HG03066 (cell line): ENCODE measurements at regions not wholly inside any gene's neighbourhood (a gene's known extent, or its start where the extent isn't known, plus 50 kb on each side); places are given as distances from the start of the nearest gene placed in this dataset.
A peak's percentile ranks its signal among the peaks of the same experiment; 100 is the strongest.

Source experiments
- ATAC-seq: cut with Tn5 transposase; IDR thresholded peaks from one replicate; pipeline ENCODE4 v1.9.1; 2021; ENCODE audit warnings: low read depth; ENCODE audit not compliant: unreplicated experiment

DNA sequence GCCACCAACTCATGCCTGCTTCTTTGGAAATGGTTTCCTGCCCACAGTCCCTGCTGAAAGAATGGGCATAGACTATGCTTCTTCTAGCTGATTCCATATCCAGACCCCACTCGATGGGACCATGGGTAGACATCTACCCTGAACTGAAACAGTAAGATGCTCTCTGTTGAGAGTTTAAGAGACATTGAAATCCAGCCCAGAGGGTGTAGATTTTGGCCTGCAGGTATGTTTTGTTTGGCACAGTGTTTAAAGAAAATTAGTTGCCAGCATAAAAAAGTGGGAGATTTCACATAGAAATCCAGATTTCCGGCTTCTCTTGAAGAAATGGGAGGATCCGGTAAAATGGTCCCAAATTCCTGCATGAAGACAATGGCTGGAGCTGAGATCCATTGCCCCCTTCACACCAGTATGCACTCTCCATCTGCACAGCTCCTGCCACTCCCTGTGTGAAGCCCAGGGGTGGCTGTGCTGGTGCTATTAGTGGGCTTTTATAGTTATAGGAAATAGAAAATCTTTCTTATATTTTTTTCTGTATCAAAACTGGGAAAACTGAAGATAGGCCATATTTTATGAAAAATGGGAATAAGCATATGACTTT, 218.1 kb downstream of the PTEN start:
- ATAC-seq, result no peak

DNA sequence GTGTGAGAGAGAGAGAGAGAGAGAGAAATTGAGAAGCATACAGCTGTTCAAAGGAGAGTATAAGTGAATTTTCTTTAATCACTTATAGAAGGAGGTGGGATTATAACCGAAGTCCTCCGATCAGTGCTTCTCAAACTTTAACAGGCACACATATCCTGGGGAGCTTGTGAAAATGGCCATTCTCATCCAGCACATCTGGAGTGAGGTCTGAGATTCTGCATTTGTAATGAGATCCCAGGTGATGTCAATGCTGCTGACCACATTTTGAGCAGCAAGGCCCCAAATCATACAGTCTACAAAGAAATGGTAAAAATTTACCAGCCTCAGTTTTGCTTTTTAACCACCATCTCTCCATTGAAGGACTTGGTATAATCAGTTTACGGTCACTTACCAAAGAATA, 219.0 kb downstream of the PTEN start:
- peak; percentile 27 for ATAC-seq

DNA sequence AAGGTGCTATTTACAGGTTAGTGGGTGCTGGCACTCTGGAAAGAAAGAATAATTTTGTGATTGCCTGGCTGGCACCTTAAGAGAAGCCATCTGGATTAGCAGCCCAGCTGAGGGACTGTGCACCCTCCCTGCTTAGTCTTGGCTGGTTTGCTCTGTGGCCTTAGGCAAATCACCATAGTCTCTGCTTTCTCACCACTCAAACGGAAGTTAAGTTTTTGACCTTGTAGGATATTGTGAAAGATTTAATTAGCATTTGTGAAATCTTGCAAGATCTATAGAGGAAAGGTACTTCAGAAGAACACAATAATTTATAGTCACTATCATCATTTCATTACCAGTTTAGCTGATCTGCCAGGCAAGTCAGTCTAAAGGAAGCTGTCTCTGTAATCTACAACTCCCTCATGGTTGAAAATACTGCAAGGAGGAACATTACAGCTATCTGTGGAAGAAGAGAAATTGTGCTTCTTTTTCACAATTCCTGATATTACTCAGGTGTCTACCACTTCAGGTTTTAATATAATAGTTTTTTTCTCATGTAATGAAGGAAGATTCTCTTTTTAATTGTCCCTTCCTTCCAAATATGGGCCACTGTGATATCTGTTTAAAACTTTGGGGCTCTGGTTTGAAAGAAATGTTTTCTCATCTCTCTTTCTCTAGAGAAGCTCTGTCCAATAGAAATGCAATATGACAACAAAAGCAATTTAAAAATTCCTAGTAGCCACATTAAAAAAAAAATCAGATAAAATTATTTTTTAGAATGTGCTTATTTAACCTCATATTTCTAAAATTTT, 219.6 kb downstream of the PTEN start:
- ATAC-seq, result peak; percentile 71

DNA sequence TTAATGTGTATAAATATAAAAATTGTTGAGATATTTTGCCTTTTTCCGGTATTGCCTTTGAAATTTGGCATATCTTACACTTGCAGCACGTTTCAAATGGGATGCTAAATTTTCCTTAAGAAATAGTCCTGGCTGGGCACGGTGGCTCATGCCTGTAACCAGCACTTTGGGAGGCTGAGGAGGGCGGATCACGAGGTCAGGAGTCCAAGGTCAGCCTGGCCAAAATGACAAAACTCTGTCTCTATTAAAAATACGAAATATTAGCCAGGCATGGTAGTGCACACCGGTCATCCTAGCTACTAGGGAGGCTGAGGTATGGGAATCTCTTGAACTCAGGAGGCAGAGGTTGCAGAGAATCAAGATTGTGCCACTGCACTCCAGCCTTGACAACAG, 220.2 kb downstream of the PTEN start:
- no peak for ATAC-seq

DNA sequence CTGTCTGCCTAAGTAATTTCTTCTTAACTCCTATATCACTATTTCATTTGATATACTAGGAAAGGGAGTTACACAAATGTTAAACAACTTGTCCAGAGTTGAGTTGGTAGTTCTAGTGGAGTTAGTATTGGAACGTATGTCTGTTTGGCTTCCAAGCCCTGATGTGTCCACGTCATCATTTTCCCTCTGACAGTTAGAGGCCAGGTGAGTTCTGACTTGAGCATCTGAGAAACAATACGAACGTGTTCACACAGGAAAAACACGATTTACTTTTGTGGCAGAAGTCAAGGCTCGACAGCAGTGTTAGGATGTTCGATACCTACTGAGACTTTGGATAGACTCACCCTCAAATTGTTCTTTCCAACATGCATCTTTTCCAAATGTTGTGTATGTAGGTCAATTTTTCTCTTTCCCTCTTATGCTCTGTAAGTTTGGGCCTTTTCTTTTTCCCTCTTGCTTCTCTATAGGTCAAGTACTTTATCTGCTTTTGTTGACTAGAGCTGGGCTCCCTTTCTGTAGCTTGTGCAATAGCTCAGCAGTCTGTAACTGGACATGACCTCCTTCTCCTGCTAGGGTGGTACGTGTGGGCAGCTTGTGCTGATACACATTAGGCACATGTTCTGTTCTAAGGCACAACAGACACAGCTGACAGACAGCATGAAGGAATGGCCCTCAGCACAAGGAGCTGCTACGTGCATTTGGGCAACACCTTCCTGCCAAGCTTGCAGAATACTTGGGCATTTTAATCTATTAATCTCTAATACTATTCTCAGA, 222.9 kb downstream of the PTEN start:
- ATAC-seq, result no peak

DNA sequence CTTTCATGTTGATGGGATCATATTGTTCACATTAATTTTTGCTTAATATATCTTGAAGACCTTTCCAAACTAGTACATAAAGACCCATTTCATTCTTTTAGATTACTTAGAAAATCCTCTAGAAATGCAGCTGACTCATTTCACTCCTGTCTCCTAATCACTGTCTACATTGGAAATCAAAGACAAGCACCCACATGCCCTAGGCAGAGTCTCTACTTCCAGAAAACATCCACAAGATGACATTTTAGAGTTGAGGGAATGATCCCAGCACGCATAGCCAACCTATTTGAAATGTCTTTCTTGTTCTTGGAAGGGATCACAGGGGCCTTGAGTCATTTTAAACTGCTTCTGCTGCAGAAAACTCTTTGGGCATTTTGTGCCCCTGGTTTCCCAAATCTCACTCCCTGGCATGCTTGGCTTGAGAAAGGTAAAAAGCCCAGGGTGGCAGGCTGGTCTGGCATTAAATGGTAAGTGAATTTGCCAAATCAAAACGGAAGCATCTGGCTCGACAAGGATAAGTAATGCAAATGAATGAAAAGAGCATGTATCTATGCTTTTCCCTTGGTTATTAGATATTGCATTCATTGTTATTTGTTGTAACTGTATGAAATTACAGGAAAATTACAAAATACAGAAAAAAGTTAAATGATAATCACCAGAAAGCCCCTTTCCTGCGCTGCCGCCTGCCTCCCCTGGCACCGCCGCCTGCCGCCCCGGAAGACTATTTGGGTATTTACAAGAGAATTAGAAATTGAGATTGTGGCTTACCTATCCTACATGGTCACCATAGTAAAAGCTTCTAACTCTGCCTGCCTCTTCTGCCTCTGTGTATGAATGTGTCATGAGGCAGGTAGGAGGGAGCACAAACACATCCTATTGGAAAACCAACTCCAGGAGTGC, 225.3 kb downstream of the PTEN start:
- ATAC-seq, result no peak

DNA sequence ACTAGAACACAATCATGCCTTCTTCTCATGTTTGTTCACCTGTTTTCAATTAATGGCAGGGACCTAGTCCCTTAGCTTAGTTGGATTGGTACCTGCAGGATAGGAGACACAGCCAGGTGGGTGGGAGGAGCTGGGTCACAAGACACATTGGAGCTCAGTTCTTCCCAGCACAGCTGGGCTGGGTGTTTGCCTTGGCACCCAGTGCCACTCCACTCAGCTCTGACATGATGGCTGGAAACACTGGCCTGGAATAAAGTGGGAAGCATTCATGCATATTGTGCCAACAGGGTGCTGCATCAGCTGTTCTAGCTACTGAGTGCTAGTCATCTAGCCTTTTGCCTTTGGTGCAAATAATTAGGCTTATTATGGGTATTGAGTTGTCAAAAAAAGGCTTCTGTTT, 226.1 kb downstream of the PTEN start:
- ATAC-seq, result no peak

DNA sequence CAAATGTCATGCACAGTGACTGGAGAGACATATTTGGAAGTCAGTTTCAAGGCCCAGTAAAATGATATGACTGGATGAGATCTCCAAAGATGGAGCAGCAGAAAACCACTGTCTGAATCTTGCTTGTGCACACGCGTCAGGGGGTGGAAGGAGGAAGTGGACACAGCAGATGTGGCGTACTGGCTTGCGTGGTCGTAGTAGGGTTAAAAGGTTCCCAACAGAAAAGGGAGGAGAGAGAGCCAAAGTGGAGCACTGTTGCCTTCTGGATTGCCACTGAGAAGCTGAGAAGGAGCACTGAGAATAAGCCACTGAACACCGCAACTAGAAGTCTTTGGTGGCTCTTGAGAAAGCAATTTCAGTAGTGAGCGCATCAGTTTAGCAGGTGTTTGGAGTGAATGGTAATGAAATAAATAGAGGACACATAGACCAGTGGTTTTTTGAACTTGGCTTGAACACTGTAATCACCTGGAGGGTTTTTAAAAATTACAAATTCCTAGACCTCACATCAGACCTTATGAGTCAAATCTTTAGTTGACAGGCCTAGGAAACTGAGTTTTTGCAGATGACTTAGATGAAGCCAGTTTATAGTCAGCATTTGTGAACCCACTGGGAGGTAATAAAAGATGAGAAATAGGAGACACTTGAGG, 227.3 kb downstream of the PTEN start:
- no peak for ATAC-seq

DNA sequence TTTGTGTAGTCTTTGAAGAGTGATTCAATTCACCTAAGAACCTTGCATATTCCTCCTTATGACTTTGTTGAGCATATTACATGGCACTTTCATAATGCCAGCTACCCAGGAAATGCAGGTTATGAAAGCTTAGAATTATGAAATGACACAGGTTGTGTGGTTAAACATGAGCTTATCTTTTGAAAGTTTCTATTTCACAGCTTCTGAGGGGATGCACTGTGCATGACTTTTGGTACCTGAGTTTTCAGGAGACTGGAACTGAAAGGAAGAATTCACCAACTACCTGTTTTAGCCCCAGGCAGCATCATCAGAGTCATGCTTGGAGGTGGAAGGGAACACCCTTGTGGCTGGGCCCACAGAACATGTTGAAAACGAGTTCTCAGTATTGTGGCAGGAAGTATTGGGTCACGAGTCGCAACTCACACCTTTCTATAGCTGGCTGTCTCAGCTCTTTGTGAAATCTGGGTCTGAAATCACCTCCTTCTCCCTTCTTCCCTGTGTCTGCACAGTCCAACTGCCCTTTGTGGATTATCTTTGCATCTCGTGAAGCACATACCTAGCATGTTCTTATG, 228.2 kb downstream of the PTEN start:
- peak; percentile 83 for ATAC-seq

DNA sequence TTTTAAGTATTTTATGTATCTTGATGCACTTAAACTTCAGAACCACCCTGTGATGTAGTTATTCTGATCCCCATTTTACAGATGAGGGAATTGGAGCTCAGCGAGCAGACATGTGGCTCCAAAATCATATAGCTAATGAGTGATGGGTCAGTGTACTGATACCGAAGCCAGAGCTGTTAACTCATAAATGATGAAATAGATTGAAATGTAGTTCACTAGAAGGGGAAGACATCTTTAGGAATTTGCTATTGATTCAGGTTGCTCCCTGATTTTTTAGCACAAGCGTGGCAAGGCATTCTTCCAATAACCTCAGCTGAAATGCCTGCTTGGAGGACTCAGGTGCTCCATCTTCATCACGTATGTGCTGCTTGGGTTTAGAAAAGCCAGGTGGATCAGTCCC, 228.8 kb downstream of the PTEN start:
- no peak for ATAC-seq

DNA sequence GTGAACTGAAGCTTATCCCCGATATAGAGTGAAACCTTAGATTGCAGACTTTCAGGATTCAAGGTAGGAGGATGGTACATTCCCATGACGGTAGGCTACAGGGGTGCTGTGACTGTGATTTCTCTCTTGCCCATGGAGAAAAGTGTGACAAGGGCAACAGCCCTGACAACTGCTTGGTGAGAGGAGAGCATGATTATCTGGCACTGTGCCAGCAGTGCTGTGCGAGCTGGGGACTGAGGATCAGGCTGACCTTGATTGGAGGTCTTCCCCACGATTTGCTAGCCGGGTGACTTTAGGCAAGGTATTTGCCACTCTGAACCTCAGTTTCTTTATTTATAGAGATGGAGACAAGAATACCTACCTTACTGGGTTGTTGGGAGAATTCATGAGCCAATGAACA, 229.5 kb downstream of the PTEN start:
- ATAC-seq, result no peak

DNA sequence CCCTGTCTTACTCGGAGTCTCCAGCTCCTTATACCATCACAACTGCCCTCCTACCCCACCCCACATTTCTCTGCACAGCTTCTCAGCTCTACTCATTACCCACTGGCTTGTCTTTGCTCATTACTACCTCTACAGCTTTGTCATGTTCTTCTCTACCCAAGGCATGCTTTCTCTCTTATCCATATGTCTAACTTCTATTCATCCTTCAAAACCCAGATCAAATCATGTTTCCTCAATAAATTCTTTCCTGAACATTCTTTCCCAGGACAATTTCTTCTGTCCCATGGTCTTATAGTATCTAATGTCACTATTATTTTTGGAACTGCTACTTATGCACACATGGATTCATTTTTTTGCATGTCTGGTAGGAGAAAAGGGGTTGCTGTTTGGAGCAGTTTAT, 231.4 kb downstream of the PTEN start:
- ATAC-seq, result no peak

DNA sequence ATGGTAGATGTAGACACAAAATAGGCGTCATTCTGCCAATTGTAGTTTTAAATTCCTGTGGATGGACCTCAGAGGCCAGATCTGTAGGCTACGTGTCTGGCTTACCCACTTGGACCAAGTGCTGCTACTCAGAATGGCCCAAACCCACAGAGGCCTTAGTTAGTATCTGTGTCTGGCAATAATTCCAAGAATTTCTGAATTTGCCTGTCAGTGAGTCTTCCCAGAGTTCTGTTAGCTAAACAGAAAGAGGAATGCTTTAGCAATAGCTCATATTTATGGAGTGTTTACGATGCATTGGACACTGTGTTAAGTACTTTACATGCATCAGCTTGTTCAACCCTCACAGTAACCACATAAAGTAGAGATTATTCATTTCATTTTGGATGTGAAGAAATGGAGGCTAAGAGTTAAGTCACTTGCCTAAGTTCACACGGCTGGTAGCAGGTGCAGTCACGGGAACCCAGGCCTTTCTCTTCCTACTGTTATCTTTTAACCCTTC, 231.8 kb downstream of the PTEN start:
- ATAC-seq, result no peak

DNA sequence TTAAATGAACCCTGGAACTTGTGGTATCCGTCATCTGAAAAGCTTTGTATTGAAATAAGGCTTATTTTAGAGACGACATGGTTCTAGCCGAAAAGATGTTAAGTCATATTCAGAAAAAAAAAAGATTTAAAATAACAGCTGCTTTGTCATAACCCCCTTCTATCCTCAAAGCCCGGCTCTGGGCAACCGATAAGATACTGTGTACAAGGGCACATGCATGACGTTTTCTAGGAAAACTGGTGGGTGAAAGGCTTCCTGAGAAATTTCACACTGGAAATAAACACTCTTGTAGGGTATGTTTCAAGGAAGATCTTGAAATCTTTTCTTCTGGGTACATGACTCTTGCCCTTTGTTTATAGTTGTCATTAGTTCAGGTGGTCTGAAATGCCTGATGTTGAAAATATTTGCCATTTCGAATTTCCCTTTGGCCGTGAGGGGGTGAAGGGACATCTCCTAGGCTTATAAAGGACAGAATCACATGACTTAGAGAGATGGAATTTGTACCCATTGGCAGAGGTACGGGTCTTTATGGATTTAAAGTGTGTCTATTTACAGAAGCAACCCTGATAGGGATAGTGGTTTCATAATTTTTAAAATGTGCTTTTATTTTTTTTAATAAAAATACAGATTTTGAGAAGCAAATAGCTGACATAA, 232.5 kb downstream of the PTEN start:
- no peak for ATAC-seq

DNA sequence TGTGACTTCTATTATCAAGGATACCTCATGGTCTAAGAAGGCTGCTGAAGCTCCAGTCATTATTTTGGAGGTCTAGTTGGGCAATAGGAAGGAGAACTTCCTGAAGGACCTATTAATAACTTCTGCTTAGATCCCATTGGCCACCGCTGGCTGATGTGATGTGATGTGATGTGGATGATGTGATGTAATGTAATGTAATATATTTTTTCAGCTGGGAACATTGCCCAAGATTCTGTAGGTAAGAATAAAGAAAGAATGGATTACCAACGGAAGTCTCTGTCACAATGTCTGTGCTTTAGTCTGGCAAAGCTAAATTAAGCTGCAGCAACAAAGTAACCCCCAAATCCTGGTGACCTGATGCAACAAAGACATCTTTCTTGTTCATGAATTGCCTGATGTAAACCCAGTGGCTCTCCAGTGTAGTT, 233.7 kb downstream of the PTEN start:
- ATAC-seq, result no peak

DNA sequence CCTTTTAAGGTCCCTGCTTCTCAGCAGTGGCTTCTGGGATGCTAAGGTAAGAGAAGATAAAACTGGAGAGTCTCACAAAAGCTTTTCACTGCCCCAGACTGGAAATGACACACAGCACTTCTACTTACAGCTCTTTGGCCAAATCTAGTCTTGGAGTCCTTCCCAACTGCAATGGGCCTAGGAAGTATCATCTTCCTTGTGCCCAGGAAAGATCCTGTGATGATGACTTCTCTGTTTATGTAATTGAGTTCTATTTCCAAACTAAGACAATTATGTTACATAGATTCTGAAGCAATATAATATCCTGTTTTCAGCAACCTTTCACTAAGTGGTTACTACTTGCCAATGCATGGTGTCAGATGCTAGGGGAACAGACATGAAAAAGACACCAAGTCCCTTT, 234.1 kb downstream of the PTEN start:
- ATAC-seq, result no peak

DNA sequence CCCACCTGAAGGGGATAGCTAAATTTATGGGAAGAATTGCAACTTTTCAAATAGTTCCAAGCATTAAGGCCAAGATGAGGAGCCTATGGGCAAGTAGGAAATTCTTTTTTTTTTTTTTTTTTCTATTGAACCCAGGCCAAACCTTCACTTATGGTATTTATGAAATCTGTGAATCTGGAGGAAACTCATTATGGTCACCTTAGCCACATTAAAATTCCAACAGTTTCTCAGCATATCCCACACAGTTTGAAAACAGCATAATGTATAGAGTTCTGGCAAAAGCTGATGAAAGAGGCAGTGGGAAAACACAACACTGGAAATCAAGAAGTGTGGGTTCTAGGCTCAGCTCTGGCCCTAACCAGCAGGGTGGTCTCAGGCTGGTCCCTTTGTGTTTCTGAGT, 236.9 kb downstream of the PTEN start:
- ATAC-seq, result no peak

DNA sequence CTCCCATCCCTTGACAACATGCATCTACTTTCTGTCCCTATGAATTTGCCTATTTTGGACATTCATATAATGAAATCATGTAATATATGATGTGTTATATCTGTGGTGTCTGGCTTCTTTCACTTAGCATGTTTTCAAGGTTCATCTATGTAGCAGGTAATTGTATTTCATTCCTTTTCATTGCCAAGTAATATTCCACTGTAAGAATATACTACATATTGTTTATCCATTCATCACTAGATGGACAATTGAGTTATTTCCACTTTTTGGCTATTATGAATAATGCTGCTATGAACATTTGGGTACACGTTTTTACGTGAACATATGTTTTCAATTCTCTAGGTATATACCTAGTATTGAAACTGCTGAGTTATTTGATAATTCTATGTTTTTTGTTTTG, 238.2 kb downstream of the PTEN start:
- ATAC-seq, result no peak

DNA sequence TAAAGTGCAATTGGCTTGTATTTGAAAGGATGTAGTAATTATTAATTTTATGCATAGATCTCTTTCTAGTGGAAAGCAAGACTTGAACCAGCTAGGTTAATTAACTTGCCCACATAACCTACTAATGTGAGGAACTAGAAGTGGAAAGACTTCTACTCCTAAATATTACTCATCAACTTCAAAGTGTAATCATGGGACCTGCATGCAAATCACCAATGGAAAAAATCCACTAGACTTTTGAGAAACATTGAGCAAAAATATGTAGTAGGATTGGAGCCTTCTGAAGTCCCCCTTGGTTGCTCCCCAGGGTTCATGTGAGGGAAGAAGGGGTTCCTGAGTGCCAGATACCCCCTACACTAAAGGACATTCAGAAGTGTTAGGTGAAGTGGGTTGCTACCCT, 240.2 kb downstream of the PTEN start:
- ATAC-seq, result no peak
